HG03558 (cell line): ENCODE measurements at regions not wholly inside any gene's neighbourhood (a gene's known extent, or its start where the extent isn't known, plus 50 kb on each side); places are given as distances from the start of the nearest gene placed in this dataset.

ENCODE experiments used
- ATAC-seq: cut with Tn5 transposase; IDR thresholded peaks from one replicate; pipeline ENCODE4 v1.9.1; 2021; ENCODE audit warnings: moderate number of reproducible peaks; ENCODE audit not compliant: unreplicated experiment; ENCODE audit errors: extremely low read depth

DNA sequence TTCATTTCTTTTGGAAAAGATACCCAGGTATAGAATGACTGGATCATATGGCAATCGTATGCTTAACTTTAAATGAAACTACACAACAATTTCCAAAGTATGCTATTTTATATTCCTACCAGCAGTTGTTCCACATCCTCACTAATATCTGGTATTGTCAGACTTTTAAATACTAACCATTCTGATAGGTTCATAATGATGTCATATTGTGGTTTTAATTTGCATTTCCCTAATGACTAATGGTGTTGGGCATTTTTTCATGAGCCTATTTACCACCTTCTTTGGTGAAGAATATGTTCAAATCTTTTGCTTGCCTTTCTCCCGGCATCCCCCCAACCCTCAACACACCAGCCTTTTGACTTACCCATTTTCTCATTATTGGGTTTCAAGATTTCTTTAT, 96.2 kb upstream of the HMGN3 start:
- ATAC-seq, result no peak

DNA sequence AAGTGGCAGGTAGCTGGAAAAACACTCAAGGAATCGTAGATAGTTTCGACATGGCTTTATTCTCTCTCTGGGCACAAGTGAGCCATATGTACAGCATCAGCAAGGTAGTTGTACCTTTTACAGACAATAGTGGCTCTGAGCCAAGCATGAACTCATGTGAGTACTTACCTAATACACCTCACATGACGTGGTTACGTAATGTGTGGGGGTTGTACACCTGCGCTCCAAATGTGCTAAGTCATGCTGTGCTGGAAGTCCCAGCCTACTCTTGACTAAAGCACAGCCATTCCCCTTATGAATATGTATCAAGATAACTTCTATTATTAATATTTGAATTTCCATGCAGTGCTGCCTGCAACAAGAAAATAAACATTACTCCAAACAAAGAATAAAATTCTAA, 78.8 kb upstream of the HMGN3 start:
- no peak for ATAC-seq

DNA sequence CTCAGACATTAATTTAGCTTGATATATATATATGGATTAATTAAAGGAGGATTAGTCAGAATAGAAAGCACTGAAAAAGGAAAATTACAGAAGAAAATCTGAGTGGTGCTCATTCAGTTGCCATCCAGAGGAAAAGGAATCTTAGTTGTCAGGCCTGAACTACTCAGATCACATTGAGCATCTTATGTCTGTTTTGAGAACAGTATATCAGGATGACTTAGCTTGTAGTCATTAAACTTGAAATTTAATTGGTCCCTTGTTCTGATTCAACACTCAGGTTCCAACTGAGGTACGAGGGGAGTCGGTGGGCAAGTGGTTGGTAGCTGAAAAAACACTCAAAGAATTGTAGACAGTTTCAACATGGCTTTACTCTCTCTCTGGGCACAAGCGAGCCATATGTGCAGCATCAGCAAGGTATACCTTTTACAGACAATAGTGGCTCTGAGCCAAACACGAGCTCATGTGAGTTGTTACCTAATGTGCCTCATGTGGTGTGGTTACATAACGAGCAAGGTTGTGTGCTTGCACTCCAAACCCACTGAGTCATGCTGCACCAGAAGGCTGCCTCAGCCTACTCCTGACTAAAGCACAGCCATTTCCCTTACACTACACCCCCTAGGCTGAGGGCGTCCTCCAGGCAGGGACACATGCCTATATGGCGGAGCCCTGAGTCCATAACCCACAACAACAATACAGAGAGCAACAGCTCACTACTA, 73.0 kb upstream of the HMGN3 start:
- no peak for ATAC-seq

DNA sequence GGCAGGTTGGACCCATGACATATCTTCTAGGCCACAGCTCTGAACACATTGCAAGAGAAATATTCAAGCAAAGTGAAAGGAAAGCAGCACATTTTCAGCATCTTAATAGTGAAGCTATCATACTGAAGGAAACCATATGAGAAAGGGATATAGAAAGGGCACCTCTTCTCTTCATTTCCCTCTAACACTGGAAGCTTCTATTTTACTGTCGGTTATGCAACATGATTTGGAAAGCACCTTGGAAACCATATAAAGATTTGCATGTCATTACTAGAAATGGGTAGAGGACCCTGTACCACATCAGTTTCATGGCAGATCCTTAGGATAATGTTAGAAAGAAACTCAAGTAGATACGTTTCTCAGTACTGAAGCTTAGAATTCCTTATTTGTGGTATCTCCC, 70.5 kb upstream of the HMGN3 start:
- no peak for ATAC-seq

DNA sequence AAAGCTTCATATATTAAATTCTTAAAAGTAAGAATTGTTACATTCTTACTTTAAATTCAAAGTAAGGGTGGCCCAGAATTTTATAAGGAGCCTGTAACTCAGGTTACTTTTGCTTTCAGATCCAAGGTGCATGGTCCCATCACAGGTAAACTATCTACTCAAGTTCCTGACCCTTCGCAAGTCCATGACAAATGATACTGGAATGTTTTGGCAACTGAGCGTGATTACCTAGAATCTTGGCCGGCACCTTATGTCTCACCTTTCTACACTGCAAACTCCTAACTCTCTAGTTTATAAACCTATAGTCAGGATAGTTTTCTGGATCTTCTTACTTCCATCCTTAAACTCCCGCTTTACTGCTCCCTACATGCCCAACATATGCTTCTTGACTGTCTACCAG, 67.9 kb upstream of the HMGN3 start:
- ATAC-seq, result no peak

DNA sequence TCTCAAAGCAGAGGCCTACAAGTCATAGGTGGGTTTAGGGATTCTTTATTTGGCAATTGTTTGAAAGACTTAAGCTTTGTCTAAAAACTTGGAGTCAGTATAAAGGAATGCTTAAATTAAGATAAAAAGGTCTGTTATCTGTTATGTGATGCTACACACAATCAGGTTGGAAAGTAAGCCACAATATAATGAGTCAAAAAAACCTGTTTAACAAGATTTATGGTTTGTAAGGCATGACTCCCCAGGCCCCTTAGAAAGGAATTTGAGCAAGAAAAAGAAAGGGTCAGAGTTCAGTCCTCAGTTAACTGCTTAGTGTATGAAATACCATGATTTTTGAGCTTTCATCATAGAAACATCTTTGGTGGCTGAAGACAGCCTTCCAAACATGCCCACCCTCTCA, 66.8 kb upstream of the HMGN3 start:
- no peak for ATAC-seq

DNA sequence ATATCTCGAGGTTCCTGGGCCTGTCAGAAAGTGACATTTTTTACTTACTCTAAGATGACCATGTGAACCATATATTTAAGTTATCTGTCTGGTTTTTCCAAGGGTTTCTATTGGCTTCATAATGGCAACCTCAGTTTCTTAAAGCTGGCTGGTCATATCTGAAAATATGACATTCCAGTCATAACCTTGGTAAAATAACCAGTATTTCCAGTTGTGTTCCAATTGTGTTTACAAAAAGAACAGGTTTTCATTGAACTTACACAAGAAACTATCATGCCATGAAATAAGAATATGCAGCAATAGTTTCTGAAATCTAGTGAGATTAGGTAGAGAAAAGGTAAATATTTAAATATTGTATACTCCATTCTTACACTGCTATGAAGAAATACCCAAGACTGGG, 61.7 kb upstream of the HMGN3 start:
- ATAC-seq, result no peak
